ENCODE measurements at regions not wholly inside any gene's neighbourhood (a gene's known extent, or its start where the extent isn't known, plus 50 kb on each side); places are given as distances from the start of the nearest gene placed in this dataset.
"Not testable (repeated sequence)": the region's sequence is repeated elsewhere in the genome, so short reads cannot be mapped to it uniquely, and the experiment has no call there.

DNA sequence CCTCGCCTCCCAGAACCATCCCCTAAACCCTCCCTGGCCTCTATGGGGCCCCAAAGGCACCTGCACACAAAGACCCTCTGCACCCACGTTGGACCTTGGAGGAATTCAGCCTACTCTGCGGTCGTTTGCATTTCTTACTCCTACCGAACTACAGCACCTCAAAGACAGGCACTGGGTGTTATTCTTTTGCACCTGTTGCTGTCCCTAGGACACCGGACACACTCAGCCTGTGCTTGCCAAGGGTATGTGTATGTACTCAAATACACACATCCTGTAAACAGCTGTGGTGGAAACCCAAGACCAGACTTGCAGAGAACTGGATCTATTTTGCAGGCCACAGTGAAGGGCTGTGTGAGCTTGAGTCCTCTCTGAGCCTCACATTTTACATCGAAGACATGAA, 122.1 kb downstream of the TNFRSF13B start:
- TF ChIP-seq, protein P1, sequence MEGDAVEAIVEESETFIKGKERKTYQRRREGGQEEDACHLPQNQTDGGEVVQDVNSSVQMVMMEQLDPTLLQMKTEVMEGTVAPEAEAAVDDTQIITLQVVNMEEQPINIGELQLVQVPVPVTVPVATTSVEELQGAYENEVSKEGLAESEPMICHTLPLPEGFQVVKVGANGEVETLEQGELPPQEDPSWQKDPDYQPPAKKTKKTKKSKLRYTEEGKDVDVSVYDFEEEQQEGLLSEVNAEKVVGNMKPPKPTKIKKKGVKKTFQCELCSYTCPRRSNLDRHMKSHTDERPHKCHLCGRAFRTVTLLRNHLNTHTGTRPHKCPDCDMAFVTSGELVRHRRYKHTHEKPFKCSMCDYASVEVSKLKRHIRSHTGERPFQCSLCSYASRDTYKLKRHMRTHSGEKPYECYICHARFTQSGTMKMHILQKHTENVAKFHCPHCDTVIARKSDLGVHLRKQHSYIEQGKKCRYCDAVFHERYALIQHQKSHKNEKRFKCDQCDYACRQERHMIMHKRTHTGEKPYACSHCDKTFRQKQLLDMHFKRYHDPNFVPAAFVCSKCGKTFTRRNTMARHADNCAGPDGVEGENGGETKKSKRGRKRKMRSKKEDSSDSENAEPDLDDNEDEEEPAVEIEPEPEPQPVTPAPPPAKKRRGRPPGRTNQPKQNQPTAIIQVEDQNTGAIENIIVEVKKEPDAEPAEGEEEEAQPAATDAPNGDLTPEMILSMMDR (IDR thresholded peaks at IDR 0.05): not testable (repeated sequence)
- not testable (repeated sequence) for TF ChIP-seq ZFX (IDR thresholded peaks at IDR 0.05; ENCODE audit: borderline replicate concordance)
